Ishikawa (cell line): ENCODE measurements at regions not wholly inside any gene's neighbourhood (a gene's known extent, or its start where the extent isn't known, plus 50 kb on each side); places are given as distances from the start of the nearest gene placed in this dataset.

ENCODE experiments used
- CEBPB ChIP-seq: IDR thresholded peaks from 2 replicates; pipeline ENCODE4 v1.6.1; 2012
- CREB1 ChIP-seq: IDR thresholded peaks from 2 replicates; pipeline ENCODE4 v1.6.1; 2012; ENCODE audit warnings: low read depth
- EGR1 ChIP-seq: IDR thresholded peaks from 2 replicates; pipeline ENCODE4 v1.6.1; 2012
- EP300 ChIP-seq: IDR thresholded peaks from 2 replicates; pipeline ENCODE4 v1.6.1; 2012; ENCODE audit warnings: borderline replicate concordance
- FOXM1 ChIP-seq: IDR thresholded peaks from 2 replicates; pipeline ENCODE4 v1.6.1; 2012; ENCODE audit warnings: low read depth, borderline replicate concordance
- NFIC ChIP-seq: IDR thresholded peaks from 2 replicates; pipeline ENCODE4 v1.6.1; 2012
- RAD21 ChIP-seq: IDR thresholded peaks from 2 replicates; pipeline ENCODE4 v1.6.1; 2012; ENCODE audit warnings: low read depth
- TAF1 ChIP-seq: IDR thresholded peaks from 2 replicates; pipeline ENCODE4 v1.6.1; 2012; ENCODE audit warnings: low read depth, mild to moderate bottlenecking
- TCF12 ChIP-seq: IDR thresholded peaks from 2 replicates; pipeline ENCODE4 v1.6.1; 2012; ENCODE audit warnings: low read depth
- TEAD4 ChIP-seq: IDR thresholded peaks from 2 replicates; pipeline ENCODE4 v1.6.1; 2012
- YY1 ChIP-seq: IDR thresholded peaks from 2 replicates; pipeline ENCODE4 v1.6.1; 2012; ENCODE audit warnings: low read depth
- ZBTB7A ChIP-seq: IDR thresholded peaks from 2 replicates; pipeline ENCODE4 v1.6.1; 2012; ENCODE audit warnings: low read depth
- TF ChIP-seq, protein P1 (sequence below): IDR thresholded peaks from 2 replicates; pipeline ENCODE4 v1.6.1; 2012
- TF ChIP-seq, protein P2 (sequence below): IDR thresholded peaks from 2 replicates; pipeline ENCODE4 v1.6.1; 2012
- TF ChIP-seq, protein P3 (sequence below): IDR thresholded peaks from 2 replicates; pipeline ENCODE4 v1.6.1; 2012; ENCODE audit warnings: low read depth, mild to moderate bottlenecking

DNA sequence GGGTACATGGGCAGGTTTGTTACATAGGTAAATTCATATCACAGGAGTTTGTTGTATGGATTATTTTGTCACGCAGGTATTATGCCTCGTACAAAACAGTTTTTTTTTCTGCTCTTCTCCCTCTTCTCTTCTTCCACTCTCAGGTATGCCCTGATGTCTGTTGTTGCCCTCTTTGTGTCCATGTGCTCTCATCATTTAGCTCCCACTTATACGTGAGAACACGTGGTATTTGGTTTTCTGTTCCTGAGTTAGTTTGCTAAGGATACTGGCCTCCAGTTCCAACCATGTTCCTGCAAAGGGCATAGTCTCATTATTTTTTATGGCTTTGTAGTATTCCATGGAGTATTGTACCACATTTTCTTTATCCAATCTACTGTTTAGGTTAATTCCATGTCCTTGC is 65.7 kb downstream of the UNC5CL start:
- TF ChIP-seq TCF12 (no peak), NFIC (no peak), YY1 (no peak), EGR1 (no peak), TAF1 (no peak), CREB1 (no peak), ZBTB7A (no peak), TEAD4 (no peak), CEBPB (no peak), FOXM1 (no peak), RAD21 (no peak), EP300 (no peak)
- TF ChIP-seq, protein P1, sequence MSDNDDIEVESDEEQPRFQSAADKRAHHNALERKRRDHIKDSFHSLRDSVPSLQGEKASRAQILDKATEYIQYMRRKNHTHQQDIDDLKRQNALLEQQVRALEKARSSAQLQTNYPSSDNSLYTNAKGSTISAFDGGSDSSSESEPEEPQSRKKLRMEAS, result no peak
- TF ChIP-seq, protein P2, sequence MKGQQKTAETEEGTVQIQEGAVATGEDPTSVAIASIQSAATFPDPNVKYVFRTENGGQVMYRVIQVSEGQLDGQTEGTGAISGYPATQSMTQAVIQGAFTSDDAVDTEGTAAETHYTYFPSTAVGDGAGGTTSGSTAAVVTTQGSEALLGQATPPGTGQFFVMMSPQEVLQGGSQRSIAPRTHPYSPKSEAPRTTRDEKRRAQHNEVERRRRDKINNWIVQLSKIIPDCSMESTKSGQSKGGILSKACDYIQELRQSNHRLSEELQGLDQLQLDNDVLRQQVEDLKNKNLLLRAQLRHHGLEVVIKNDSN, result no peak

DNA sequence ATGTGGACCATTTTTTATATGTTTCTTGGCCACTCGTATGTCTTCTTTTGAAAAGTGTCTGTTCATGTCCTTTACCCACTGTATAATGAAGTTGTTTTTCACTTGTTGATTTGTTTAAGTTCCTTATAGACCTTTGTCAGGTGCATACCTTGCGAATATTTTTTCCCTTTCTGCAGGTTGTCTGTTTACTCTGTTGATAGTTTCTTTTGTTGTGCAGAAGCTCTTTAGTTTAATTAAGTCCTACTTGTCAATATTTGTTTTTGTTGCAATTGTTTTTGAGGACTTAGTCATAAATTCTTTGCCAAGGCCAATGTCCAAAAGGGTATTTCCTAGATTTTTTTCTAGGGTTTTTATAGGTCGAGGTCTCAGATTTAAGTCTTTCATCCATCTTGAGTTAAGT is 66.2 kb downstream of the UNC5CL start:
- no peak for TF ChIP-seq CEBPB
- no peak for TF ChIP-seq EGR1
- TF ChIP-seq, protein P2, result no peak

DNA sequence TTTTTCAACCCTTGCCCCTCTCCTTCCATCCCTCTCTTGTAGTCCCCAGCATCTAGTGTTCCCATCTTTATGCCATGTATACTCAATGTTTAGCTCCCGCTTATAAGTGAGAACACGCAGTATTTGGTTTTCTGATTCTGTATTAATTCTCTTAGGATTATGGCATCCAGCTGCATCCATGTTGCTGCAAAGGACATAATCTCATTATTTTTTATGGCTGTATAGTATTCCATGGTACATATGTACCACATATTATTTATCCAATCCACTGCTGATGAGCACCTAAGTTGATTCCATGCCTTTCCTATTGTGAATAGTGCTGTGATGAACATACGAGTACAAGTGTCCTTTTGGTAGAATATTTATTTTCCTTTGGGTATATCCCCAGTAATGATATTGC is 66.8 kb downstream of the UNC5CL start:
- no peak for TF ChIP-seq NFIC
- no peak for TF ChIP-seq YY1
- TF ChIP-seq, protein P2, result no peak
- no peak for TF ChIP-seq RAD21
- TF ChIP-seq, protein P3, sequence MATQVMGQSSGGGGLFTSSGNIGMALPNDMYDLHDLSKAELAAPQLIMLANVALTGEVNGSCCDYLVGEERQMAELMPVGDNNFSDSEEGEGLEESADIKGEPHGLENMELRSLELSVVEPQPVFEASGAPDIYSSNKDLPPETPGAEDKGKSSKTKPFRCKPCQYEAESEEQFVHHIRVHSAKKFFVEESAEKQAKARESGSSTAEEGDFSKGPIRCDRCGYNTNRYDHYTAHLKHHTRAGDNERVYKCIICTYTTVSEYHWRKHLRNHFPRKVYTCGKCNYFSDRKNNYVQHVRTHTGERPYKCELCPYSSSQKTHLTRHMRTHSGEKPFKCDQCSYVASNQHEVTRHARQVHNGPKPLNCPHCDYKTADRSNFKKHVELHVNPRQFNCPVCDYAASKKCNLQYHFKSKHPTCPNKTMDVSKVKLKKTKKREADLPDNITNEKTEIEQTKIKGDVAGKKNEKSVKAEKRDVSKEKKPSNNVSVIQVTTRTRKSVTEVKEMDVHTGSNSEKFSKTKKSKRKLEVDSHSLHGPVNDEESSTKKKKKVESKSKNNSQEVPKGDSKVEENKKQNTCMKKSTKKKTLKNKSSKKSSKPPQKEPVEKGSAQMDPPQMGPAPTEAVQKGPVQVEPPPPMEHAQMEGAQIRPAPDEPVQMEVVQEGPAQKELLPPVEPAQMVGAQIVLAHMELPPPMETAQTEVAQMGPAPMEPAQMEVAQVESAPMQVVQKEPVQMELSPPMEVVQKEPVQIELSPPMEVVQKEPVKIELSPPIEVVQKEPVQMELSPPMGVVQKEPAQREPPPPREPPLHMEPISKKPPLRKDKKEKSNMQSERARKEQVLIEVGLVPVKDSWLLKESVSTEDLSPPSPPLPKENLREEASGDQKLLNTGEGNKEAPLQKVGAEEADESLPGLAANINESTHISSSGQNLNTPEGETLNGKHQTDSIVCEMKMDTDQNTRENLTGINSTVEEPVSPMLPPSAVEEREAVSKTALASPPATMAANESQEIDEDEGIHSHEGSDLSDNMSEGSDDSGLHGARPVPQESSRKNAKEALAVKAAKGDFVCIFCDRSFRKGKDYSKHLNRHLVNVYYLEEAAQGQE, result no peak
- TF ChIP-seq TAF1, result no peak
- no peak for TF ChIP-seq TCF12
- TF ChIP-seq, protein P1, result no peak
- TF ChIP-seq FOXM1, result no peak
- no peak for TF ChIP-seq EP300
- TF ChIP-seq ZBTB7A, result no peak
- no peak for TF ChIP-seq CEBPB
- no peak for TF ChIP-seq CREB1
- no peak for TF ChIP-seq TEAD4
- TF ChIP-seq EGR1, result no peak

DNA sequence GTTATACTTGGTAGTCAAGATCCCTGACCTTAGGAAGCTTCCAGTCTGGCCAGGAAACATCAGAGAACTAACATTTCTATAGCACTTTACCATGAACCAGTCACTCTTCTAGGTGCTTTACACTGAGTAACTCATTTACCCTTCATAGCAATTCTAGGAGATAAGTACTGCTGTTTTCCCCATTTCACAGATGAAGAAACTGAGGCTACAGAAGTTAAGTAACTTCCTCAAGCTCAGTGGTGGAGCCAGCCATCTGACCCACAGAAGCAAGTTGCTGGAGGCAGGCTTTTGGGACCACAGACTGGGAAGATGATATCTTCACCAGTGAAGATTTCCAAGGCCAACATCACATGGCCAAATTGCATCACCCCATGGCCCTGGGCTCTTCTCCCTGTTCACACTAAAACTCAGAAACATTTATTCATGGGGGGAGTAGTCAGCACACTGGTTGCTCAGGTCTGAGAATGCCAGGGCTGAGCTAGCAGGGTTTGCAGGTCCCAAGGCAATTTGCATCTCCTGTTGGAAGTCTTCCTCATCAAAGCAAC is 70.3 kb downstream of the UNC5CL start:
- TF ChIP-seq TAF1, result no peak
- TF ChIP-seq TEAD4, result no peak
- TF ChIP-seq TCF12, result no peak

DNA sequence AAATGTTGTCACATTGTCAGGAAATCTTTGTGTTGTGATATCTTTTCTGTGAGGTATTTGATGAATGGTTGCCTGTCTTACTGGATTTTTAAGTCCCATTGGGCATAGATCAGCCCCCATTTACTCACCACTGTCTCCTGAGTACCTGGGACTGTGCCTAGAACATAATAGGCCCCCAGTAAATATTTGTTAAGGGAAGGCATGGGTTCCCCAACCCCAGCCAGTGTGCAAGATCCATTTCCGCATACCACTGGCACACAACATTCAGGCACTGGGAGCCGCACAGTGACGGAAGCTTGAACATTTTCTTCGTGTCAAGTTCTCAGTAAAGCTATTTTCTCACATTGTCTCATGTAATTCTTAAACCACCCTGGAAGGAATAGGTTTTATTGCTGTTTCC is 72.2 kb downstream of the UNC5CL start:
- TF ChIP-seq TCF12, result no peak
- no peak for TF ChIP-seq RAD21
- no peak for TF ChIP-seq TEAD4
- TF ChIP-seq FOXM1, result no peak
- TF ChIP-seq ZBTB7A, result no peak
- TF ChIP-seq, protein P3, result no peak
- no peak for TF ChIP-seq EP300
- TF ChIP-seq, protein P1, result no peak
- TF ChIP-seq, protein P2, result no peak
- no peak for TF ChIP-seq YY1
- TF ChIP-seq CEBPB, result no peak
- no peak for TF ChIP-seq TAF1
- TF ChIP-seq NFIC, result no peak
- TF ChIP-seq EGR1, result no peak
- TF ChIP-seq CREB1, result no peak
